ENCODE measurements at regions not wholly inside any gene's neighbourhood (a gene's known extent, or its start where the extent isn't known, plus 50 kb on each side); places are given as distances from the start of the nearest gene placed in this dataset.

DNA sequence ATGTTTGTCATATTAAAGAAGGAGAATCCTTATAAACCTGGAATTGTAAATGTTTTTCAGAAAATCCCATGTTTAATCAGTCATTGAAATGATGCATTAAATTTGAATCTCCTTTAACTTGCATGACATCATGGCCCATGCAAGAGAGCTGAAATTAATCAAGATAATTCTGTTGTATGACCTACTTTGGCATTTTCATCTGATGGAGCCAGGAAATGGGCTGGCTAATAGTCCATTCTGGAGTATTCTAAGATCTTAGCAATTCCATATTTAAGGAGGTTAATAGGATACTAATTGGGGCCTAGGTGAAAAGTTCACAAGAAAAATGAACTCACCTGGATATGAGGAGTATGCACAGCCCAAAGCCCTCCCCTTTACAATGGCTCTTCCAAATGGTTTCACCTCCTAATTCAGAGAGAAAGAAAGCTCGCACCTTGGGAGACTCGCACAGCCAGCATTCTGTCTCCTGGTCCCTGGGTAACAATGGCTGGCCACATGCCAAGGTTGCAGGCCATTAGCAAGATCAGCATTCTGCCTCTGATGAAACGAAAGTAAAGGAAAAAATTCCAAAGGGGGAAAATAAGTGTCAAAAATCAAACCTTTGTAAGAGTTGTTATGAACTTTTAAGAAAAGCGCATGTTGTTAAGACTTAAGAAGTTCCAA lies 786.4 kb downstream of the MCTP2 start:
- H3K27ac ChIP-seq = peak overlapping the region in 1 of 5 donors; percentile 25
- H3K36me3 ChIP-seq (replicated peaks in 1 of 2) = no peaks in the 10 kb centered on the region
- intact Hi-C loops (cut with DNase I) = no loop called here
- TF ChIP-seq, protein P1, sequence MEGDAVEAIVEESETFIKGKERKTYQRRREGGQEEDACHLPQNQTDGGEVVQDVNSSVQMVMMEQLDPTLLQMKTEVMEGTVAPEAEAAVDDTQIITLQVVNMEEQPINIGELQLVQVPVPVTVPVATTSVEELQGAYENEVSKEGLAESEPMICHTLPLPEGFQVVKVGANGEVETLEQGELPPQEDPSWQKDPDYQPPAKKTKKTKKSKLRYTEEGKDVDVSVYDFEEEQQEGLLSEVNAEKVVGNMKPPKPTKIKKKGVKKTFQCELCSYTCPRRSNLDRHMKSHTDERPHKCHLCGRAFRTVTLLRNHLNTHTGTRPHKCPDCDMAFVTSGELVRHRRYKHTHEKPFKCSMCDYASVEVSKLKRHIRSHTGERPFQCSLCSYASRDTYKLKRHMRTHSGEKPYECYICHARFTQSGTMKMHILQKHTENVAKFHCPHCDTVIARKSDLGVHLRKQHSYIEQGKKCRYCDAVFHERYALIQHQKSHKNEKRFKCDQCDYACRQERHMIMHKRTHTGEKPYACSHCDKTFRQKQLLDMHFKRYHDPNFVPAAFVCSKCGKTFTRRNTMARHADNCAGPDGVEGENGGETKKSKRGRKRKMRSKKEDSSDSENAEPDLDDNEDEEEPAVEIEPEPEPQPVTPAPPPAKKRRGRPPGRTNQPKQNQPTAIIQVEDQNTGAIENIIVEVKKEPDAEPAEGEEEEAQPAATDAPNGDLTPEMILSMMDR (IDR thresholded peaks at IDR 0.05) = no peak
- TF ChIP-seq POLR2A (IDR thresholded peaks at IDR 0.05) = no peak
- no peaks in the 10 kb centered on the region for H3K27me3 ChIP-seq
- DNase-seq = peak; percentile 29 to 84 (median 63)
- WGBS, 4 donors = 62 to 70% (median 68%) methylated on average over 4 of the region's 4 CpGs
- H3K4me1 ChIP-seq (replicated peaks in 1 of 2) = no peaks in the 10 kb centered on the region
- no peaks in the 10 kb centered on the region for H3K9me3 ChIP-seq (replicated peaks in 1 of 3)
- H3K4me3 ChIP-seq = peak overlapping the region in 1 of 4 donors; percentile 1

DNA sequence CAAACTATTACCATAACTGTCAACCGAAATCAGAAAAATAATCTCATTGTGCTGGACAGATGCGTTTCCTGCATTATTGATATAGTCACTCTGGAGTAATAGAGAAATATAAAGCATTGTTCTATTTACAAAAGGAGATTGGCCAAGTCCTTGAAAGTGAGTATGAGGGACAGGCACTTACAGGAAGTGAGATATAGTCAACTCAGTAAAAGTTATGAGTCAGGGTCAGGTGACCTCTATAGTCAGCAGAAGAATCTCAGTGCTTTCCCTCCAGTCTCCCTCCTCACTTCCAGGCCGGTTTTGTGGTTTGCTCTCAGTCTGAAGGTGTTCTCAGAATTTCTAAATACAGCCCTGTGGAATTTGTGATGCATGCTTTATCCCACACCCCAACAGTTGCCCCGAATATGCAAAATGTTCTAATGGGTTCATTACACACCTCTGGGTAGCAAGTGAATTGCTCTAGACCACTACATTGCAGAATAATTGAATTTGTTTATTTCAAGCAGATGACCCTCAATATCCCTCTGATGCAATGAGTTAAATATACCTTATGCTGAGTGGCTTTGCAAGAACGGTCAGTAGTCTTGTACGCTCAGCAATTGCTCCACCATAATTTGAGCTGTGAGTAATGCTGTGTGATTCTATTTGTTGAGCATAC lies 787.7 kb downstream of the MCTP2 start:
- DNase-seq = no peak

DNA sequence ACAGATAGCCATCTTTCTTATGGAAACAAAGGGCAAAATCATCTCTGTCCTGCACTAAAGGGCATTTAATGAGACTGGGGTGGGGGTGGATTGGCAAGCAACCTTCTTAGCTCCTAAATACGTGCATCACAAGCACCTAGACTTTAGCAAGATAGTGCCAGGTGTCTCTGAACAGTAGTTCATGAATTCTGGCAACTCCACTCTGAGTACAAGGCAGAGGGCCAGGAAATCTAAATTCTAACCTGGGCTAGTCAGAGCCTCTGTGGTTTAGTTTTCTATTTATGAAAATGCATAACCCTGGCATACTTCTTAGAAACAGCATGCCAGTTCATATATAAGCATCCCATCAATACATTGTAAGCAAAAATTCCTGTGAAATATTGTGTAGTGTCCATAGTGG lies 788.5 kb downstream of the MCTP2 start:
- H3K9me3 ChIP-seq (replicated peaks in 1 of 3) = no peaks in the 10 kb centered on the region
- 58 to 88% (median 72%) methylated on average over 1 of the region's 1 CpG for WGBS, 4 donors
- H3K27ac ChIP-seq = no peak overlapping the region
- H3K4me1 ChIP-seq (replicated peaks in 1 of 2) = no peaks in the 10 kb centered on the region
- H3K36me3 ChIP-seq (replicated peaks in 1 of 2) = no peaks in the 10 kb centered on the region
- H3K4me3 ChIP-seq = no peak overlapping the region
- no peak for DNase-seq
- intact Hi-C loops (cut with DNase I) = no loop called here
- TF ChIP-seq POLR2A (IDR thresholded peaks at IDR 0.05) = no peak
- TF ChIP-seq, protein P1 (IDR thresholded peaks at IDR 0.05) = no peak
- H3K27me3 ChIP-seq = no peaks in the 10 kb centered on the region

More for the DNA sequence above, 787.7 kb downstream of the MCTP2 start:
- Histone ChIP-seq H3K27me3 (no peaks in the 10 kb centered on the region), H3K4me3 (no peak overlapping the region), H3K36me3 (replicated peaks in 1 of 2) (no peaks in the 10 kb centered on the region), H3K27ac (no peak overlapping the region), H3K4me1 (replicated peaks in 1 of 2) (no peaks in the 10 kb centered on the region), H3K9me3 (replicated peaks in 1 of 3) (no peaks in the 10 kb centered on the region)
- WGBS, 4 donors = 58 to 65% (median 63%) methylated on average over 6 of the region's 6 CpGs
- intact Hi-C loops (cut with DNase I) = no loop called here
- TF ChIP-seq, protein P1 (IDR thresholded peaks at IDR 0.05) = no peak
- TF ChIP-seq POLR2A (IDR thresholded peaks at IDR 0.05) = no peak

DNA sequence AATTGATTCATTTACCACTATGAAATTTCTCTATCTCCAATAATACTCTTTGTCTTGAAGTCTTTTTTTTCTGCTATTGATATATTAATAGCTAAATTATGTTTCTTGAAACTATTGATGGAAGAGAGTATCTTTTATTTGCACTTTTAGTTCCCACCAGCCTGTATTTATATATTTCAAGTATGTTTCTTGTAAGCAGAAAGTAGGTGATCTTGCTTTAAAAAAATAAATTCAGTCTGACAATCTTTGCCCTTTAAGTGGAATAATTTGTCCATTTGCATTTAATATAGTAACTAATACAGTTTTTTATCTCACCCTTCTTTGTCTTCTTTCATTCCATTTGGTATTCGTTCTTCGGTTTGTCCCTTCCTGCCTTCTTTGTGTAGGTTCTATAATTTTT lies 790.5 kb downstream of the MCTP2 start:
- Histone ChIP-seq H3K27ac (no peak overlapping the region), H3K4me1 (replicated peaks in 1 of 2) (no peaks in the 10 kb centered on the region), H3K36me3 (replicated peaks in 1 of 2) (no peaks in the 10 kb centered on the region), H3K27me3 (no peaks in the 10 kb centered on the region), H3K9me3 (replicated peaks in 1 of 3) (no peaks in the 10 kb centered on the region), H3K4me3 (no peak overlapping the region)
- no peak for DNase-seq
- no peak for TF ChIP-seq POLR2A (IDR thresholded peaks at IDR 0.05)
- TF ChIP-seq, protein P1 (IDR thresholded peaks at IDR 0.05) = no peak
- intact Hi-C loops (cut with DNase I) = no loop called here
- whole genome bisulfite sequencing, 4 donors = 94 to 100% (median 95%) methylated on average over 2 of the region's 2 CpGs
